ENCODE measurements at regions not wholly inside any gene's neighbourhood (a gene's known extent, or its start where the extent isn't known, plus 50 kb on each side); places are given as distances from the start of the nearest gene placed in this dataset.

- TF ChIP-seq CTCF (IDR thresholded peaks at IDR 0.05; ENCODE audit: low read length) = no peak
- no peak for TF ChIP-seq EZH2 (IDR thresholded peaks at IDR 0.05; ENCODE audit: borderline replicate concordance, low read length)
These were observed 142.4 kb downstream of the DACT1 start for GRCh38 chr14:58780185-58780584.

All from OCI-LY1 (cell line).